Gastroesophageal sphincter (tissue), 4 donors: ENCODE measurements at regions not wholly inside any gene's neighbourhood (a gene's known extent, or its start where the extent isn't known, plus 50 kb on each side); places are given as distances from the start of the nearest gene placed in this dataset.

Source experiments
- ATAC-seq: fragments of 150-250 bp; one replicate; pipeline ENCODE4 v1.9.1; 2016; ENCODE audit warnings: mild to moderate bottlenecking, moderate library complexity
- H3K27ac ChIP-seq, 4 donors: fragments of 200-600 bp; sonication (generic) in 3 of 4; 1 replicate in 3 of 4; 2 replicates in 1 of 4; pipeline ENCODE4 v1.5.1; 2016 to 2019
- H3K27me3 ChIP-seq: fragments of 200-600 bp; sonication (generic); one replicate; pipeline ENCODE4 v1.5.1; 2019
- H3K36me3 ChIP-seq, 2 donors: fragments of 200-600 bp; sonication (generic); one replicate each; pipeline ENCODE4 v1.5.1; 2019; ENCODE audit warnings: control low read depth in 1 of 2
- H3K4me1 ChIP-seq, 3 donors: fragments of 200-600 bp; sonication (generic); 1 replicate in 2 of 3; 2 replicates in 1 of 3; pipeline ENCODE4 v1.5.1; 2016 to 2019; ENCODE audit warnings: control low read depth in 2 of 3
- H3K4me3 ChIP-seq, 2 donors: fragments of 200-600 bp; sonication (generic); one replicate each; pipeline ENCODE4 v1.5.1; 2019; ENCODE audit warnings: mild to moderate bottlenecking in 1 of 2, moderate library complexity in 1 of 2
- H3K9me3 ChIP-seq, 3 donors: fragments of 200-600 bp; sonication (generic); one replicate each; pipeline ENCODE4 v1.5.1; 2017 to 2019; ENCODE audit warnings: control low read depth in 2 of 3
- CTCF ChIP-seq, 4 experiments: fragments of 200-600 bp in 2 of 4; fragments of 450-650 bp in 2 of 4; sonication (generic) in 1 of 4; IDR thresholded peaks; one replicate each; pipeline ENCODE4 v1.5.1; 2017 to 2019; ENCODE audit warnings: antibody characterized with exemption in 4 of 4, mild to moderate bottlenecking in 2 of 4, moderate library complexity in 2 of 4
- EP300 ChIP-seq: sonication (generic); formaldehyde crosslinking; IDR thresholded peaks from one replicate; pipeline ENCODE4 v1.6.1; 2017; ENCODE audit warnings: antibody characterized with exemption, mild to moderate bottlenecking
- POLR2A ChIP-seq, 2 donors: fragments of 450-650 bp; IDR thresholded peaks; one replicate each; pipeline ENCODE4 v1.6.1; 2017; ENCODE audit warnings: antibody characterized with exemption in 2 of 2, mild to moderate bottlenecking in 2 of 2, moderate library complexity in 1 of 2
- POLR2AphosphoS5 ChIP-seq: sonication (generic); formaldehyde crosslinking; IDR thresholded peaks from one replicate; pipeline ENCODE4 v1.6.1; 2017; ENCODE audit warnings: antibody characterized with exemption
- whole genome bisulfite sequencing, 2 donors: methylation state at CpG; one replicate each; pipeline ENCODE4 v1.1.5; 2018; ENCODE audit warnings: low coverage in 1 of 2; 5-methylcytosine and 5-hydroxymethylcytosine counted together

- peaks cover 0 to 4% (median 0%) of the 10 kb centered on the region in 3 donors for H3K4me1 ChIP-seq
- no peak overlapping the region for H3K27ac ChIP-seq
- H3K4me3 ChIP-seq = no peak overlapping the region
- ATAC-seq = no peak
- no peaks in the 10 kb centered on the region for H3K36me3 ChIP-seq
- no peaks in the 10 kb centered on the region for H3K9me3 ChIP-seq
- TF ChIP-seq POLR2AphosphoS5 (no peak), CTCF (IDR thresholded peaks at IDR 0.05) (no peak), POLR2A (IDR thresholded peaks at IDR 0.05) (no peak), EP300 (no peak)
- WGBS, 2 donors = 51 to 61% methylated on average over 2 of the region's 2 CpGs
- H3K27me3 ChIP-seq = peaks cover 25% of the 10 kb centered on the region
Observed at GRCh38 chr9:117486426-117486825, 71.6 kb upstream of the ASTN2 start.

- no peak for ATAC-seq
- H3K9me3 ChIP-seq = no peaks in the 10 kb centered on the region
- TF ChIP-seq POLR2A (IDR thresholded peaks at IDR 0.05) (no peak), CTCF (IDR thresholded peaks at IDR 0.05) (no peak), EP300 (no peak), POLR2AphosphoS5 (no peak)
- no peaks in the 10 kb centered on the region for H3K36me3 ChIP-seq
- peaks cover 0 to 4% (median 0%) of the 10 kb centered on the region in 3 donors for H3K4me1 ChIP-seq
- H3K27me3 ChIP-seq = peaks cover 25% of the 10 kb centered on the region
- 0% methylated on average over 1 of the region's 1 CpG for WGBS, 2 donors
- no peak overlapping the region for H3K27ac ChIP-seq
- no peak overlapping the region for H3K4me3 ChIP-seq
Observed at GRCh38 chr9:117485176-117485575, 70.3 kb upstream of the ASTN2 start.

GRCh38 chr9:117480729-117481128 lies 65.9 kb upstream of the ASTN2 start:
- Histone ChIP-seq H3K4me3 (no peak overlapping the region), H3K9me3 (no peaks in the 10 kb centered on the region), H3K4me1 (no peaks in the 10 kb centered on the region), H3K36me3 (no peaks in the 10 kb centered on the region), H3K27me3 (peaks cover 24% of the 10 kb centered on the region), H3K27ac (no peak overlapping the region)
- TF ChIP-seq POLR2A (IDR thresholded peaks at IDR 0.05) (no peak), POLR2AphosphoS5 (no peak), EP300 (no peak), CTCF (IDR thresholded peaks at IDR 0.05) (no peak)
- 74 to 79% methylated on average over 2 of the region's 2 CpGs for WGBS, 2 donors
- ATAC-seq = no peak

- TF ChIP-seq POLR2AphosphoS5 = no peak
- no peak for TF ChIP-seq CTCF (IDR thresholded peaks at IDR 0.05)
- no peaks in the 10 kb centered on the region for H3K9me3 ChIP-seq
- H3K4me1 ChIP-seq = no peaks in the 10 kb centered on the region
- 71 to 76% methylated on average over 2 of the region's 2 CpGs for WGBS, 2 donors
- no peak overlapping the region for H3K27ac ChIP-seq
- peaks cover 19% of the 10 kb centered on the region for H3K27me3 ChIP-seq
- no peaks in the 10 kb centered on the region for H3K36me3 ChIP-seq
- no peak for ATAC-seq
- no peak overlapping the region for H3K4me3 ChIP-seq
Observed at GRCh38 chr9:117480253-117480652, 65.4 kb upstream of the ASTN2 start.

- Histone ChIP-seq H3K9me3 (no peaks in the 10 kb centered on the region), H3K36me3 (no peaks in the 10 kb centered on the region), H3K27me3 (peaks cover 15% of the 10 kb centered on the region), H3K27ac (no peak overlapping the region), H3K4me3 (no peak overlapping the region), H3K4me1 (no peaks in the 10 kb centered on the region)
- TF ChIP-seq CTCF (IDR thresholded peaks at IDR 0.05) = no peak
- TF ChIP-seq POLR2A (IDR thresholded peaks at IDR 0.05) = no peak
- TF ChIP-seq POLR2AphosphoS5 = no peak
- no peak for TF ChIP-seq EP300
- WGBS, 2 donors = 30 to 45% methylated on average over 1 of the region's 1 CpG
- ATAC-seq = no peak
Observed at GRCh38 chr9:117473293-117473692, 58.4 kb upstream of the ASTN2 start.
